Liver (tissue), 7 donors: ENCODE measurements at regions not wholly inside any gene's neighbourhood (a gene's known extent, or its start where the extent isn't known, plus 50 kb on each side); places are given as distances from the start of the nearest gene placed in this dataset.

Source experiments
- DNase-seq: peaks from one replicate; pipeline ENCODE4 v3.0.0-alpha.2; 2017; ENCODE audit warnings: low spot score
- H3K27ac ChIP-seq, 2 donors: one replicate each; pipeline ENCODE4 v1.7.0; 2013; ENCODE audit warnings: inconsistent platforms in 2 of 2, low read length in 2 of 2, control low read depth in 1 of 2, low read depth in 1 of 2, mild to moderate bottlenecking in 1 of 2
- H3K27me3 ChIP-seq, 4 donors: one replicate each; pipeline versions ENCODE4 v1.6.1 to v1.7.0; 2013; ENCODE audit warnings: low read length in 3 of 4, inconsistent platforms in 1 of 4, mild to moderate bottlenecking in 1 of 4, moderate library complexity in 1 of 4; ENCODE audit not compliant: control insufficient read depth in 4 of 4, insufficient read depth in 4 of 4
- H3K36me3 ChIP-seq, 4 donors: one replicate each; pipeline versions ENCODE4 v1.6.1 to v1.7.0; 2013; ENCODE audit warnings: low read length in 3 of 4, mild to moderate bottlenecking in 3 of 4, low read depth in 1 of 4, moderate library complexity in 1 of 4; ENCODE audit not compliant: control insufficient read depth in 4 of 4, insufficient read depth in 3 of 4
- H3K4me1 ChIP-seq, 4 donors: one replicate each; pipeline versions ENCODE4 v1.6.1 to v1.7.0; 2013; ENCODE audit warnings: low read length in 3 of 4, mild to moderate bottlenecking in 3 of 4, moderate library complexity in 1 of 4; ENCODE audit not compliant: control insufficient read depth in 4 of 4, insufficient read depth in 4 of 4
- H3K4me3 ChIP-seq, 3 donors: one replicate each; pipeline versions ENCODE4 v1.6.1 to v1.7.0; 2013; ENCODE audit warnings: low read length in 3 of 3, control low read depth in 1 of 3, low read depth in 1 of 3, mild to moderate bottlenecking in 1 of 3
- H3K9ac ChIP-seq, 2 donors: one replicate each; pipeline ENCODE4 v1.7.0; 2013; ENCODE audit warnings: low read length in 2 of 2, mild to moderate bottlenecking in 2 of 2, moderate library complexity in 2 of 2, control low read depth in 1 of 2, low read depth in 1 of 2
- H3K9me3 ChIP-seq, 4 donors: one replicate each; pipeline versions ENCODE4 v1.6.1 to v1.7.0; 2013; ENCODE audit warnings: low read length in 3 of 4; ENCODE audit not compliant: control insufficient read depth in 4 of 4
- EGR1 ChIP-seq, 2 donors: IDR thresholded peaks; 2 replicates each; pipeline ENCODE4 v1.6.1; 2016 to 2018; ENCODE audit warnings: antibody characterized with exemption in 2 of 2, low read depth in 2 of 2
- FOXA1 ChIP-seq: IDR thresholded peaks from 2 replicates; pipeline ENCODE4 v1.6.1; 2016; ENCODE audit warnings: antibody characterized with exemption
- FOXA2 ChIP-seq: IDR thresholded peaks from 2 replicates; pipeline ENCODE4 v1.6.1; 2016; ENCODE audit warnings: antibody characterized with exemption
- GABPA ChIP-seq, 2 donors: IDR thresholded peaks in 1 of 2; conservative IDR thresholded peaks in 1 of 2; 2 replicates each; pipeline ENCODE4 v1.6.1; 2016; ENCODE audit warnings: antibody characterized with exemption in 2 of 2, mild to moderate bottlenecking in 1 of 2, moderate library complexity in 1 of 2
- HNF4A ChIP-seq, 2 donors: conservative IDR thresholded peaks; 2 replicates each; pipeline ENCODE4 v1.6.1; 2016; ENCODE audit warnings: antibody characterized with exemption in 2 of 2, mild to moderate bottlenecking in 2 of 2
- HNF4G ChIP-seq: IDR thresholded peaks from 2 replicates; pipeline ENCODE4 v1.6.1; 2016; ENCODE audit warnings: antibody characterized with exemption
- JUND ChIP-seq, 2 donors: IDR thresholded peaks; 2 replicates each; pipeline ENCODE4 v1.6.1; 2016; ENCODE audit warnings: antibody characterized with exemption in 2 of 2
- NR2F2 ChIP-seq: IDR thresholded peaks from 2 replicates; pipeline ENCODE4 v1.6.1; 2016; ENCODE audit warnings: antibody characterized with exemption
- RAD21 ChIP-seq, 2 donors: IDR thresholded peaks; 2 replicates each; pipeline ENCODE4 v1.6.1; 2016; ENCODE audit warnings: antibody characterized with exemption in 2 of 2, mild to moderate bottlenecking in 2 of 2
- RXRA ChIP-seq, 2 donors: IDR thresholded peaks; 2 replicates each; pipeline ENCODE4 v1.6.1; 2017 to 2018; ENCODE audit warnings: antibody characterized with exemption in 2 of 2, mild to moderate bottlenecking in 1 of 2
- SP1 ChIP-seq: IDR thresholded peaks from 2 replicates; pipeline ENCODE4 v1.6.1; 2018; ENCODE audit warnings: antibody characterized with exemption, mild to moderate bottlenecking
- TAF1 ChIP-seq: conservative IDR thresholded peaks from 2 replicates; pipeline ENCODE4 v1.6.1; 2016; ENCODE audit warnings: antibody characterized with exemption, mild to moderate bottlenecking
- YY1 ChIP-seq: IDR thresholded peaks from 2 replicates; pipeline ENCODE4 v1.6.1; 2016; ENCODE audit warnings: antibody characterized with exemption, mild to moderate bottlenecking
- WGBS: extraction: QIAGEN DNeasy Blood & Tissue Kit; methylation state at CpG from one replicate; pipeline ENCODE4 v1.1.7; 2013; 5-methylcytosine and 5-hydroxymethylcytosine counted together
- TF ChIP-seq, protein P1 (sequence below): IDR thresholded peaks from 2 replicates; pipeline ENCODE4 v1.6.1; 2016; ENCODE audit warnings: antibody characterized with exemption
- TF ChIP-seq, protein P2 (sequence below): IDR thresholded peaks from 2 replicates; pipeline ENCODE4 v1.6.1; 2016; ENCODE audit warnings: antibody characterized with exemption
- TF ChIP-seq, protein P3 (sequence below): IDR thresholded peaks from 2 replicates; pipeline ENCODE4 v1.6.1; 2016; ENCODE audit warnings: antibody characterized with exemption
- TF ChIP-seq, protein P4 (sequence below): IDR thresholded peaks from 2 replicates; pipeline ENCODE4 v1.6.1; 2016; ENCODE audit warnings: antibody characterized with exemption, mild to moderate bottlenecking
- donor health status: healthy.
- donor health status: healthy.
- donor health status: healthy.
- donor health status: healthy.

DNA sequence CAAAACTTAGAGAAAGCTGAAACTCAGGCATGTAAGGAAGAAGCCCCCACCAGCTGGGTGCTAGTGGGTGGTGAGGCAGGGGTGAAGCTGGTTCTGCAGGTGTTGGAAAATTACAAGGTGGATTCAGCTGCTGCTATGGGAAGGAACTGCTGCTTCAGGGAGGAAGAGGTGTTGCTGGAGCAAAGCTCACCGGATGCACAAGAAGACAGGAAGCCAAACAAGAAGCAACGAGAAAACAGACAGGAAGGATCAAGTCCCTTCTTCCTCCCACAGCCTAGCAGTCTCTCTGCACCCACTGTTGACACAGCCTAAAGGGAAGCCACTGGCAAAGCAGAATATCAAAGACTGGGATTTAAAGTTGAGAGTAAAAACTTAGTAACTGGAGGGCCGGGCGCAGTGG lies 100.2 kb upstream of the JADE1 start:
- no peaks in the 10 kb centered on the region for H3K9me3 ChIP-seq
- H3K27ac ChIP-seq = no peak overlapping the region
- H3K4me3 ChIP-seq = no peak overlapping the region
- TF ChIP-seq YY1 (no peak), NR2F2 (no peak), HNF4G (no peak), FOXA1 (no peak), EGR1 (IDR thresholded peaks at IDR 0.05; ENCODE audit: low read depth in 2 of 2) (no peak)
- TF ChIP-seq, protein P1, sequence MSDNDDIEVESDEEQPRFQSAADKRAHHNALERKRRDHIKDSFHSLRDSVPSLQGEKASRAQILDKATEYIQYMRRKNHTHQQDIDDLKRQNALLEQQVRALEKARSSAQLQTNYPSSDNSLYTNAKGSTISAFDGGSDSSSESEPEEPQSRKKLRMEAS = no peak
- TF ChIP-seq, protein P2, sequence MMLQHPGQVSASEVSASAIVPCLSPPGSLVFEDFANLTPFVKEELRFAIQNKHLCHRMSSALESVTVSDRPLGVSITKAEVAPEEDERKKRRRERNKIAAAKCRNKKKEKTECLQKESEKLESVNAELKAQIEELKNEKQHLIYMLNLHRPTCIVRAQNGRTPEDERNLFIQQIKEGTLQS = no peak
- TF ChIP-seq, protein P3, sequence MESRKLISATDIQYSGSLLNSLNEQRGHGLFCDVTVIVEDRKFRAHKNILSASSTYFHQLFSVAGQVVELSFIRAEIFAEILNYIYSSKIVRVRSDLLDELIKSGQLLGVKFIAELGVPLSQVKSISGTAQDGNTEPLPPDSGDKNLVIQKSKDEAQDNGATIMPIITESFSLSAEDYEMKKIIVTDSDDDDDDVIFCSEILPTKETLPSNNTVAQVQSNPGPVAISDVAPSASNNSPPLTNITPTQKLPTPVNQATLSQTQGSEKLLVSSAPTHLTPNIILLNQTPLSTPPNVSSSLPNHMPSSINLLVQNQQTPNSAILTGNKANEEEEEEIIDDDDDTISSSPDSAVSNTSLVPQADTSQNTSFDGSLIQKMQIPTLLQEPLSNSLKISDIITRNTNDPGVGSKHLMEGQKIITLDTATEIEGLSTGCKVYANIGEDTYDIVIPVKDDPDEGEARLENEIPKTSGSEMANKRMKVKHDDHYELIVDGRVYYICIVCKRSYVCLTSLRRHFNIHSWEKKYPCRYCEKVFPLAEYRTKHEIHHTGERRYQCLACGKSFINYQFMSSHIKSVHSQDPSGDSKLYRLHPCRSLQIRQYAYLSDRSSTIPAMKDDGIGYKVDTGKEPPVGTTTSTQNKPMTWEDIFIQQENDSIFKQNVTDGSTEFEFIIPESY = no peak
- no peaks in the 10 kb centered on the region for H3K4me1 ChIP-seq
- no peak for DNase-seq
- no peaks in the 10 kb centered on the region for H3K27me3 ChIP-seq
- H3K36me3 ChIP-seq = no peaks in the 10 kb centered on the region
- WGBS = 53% methylated on average over 4 of the region's 4 CpGs
- H3K9ac ChIP-seq = no peak overlapping the region

DNA sequence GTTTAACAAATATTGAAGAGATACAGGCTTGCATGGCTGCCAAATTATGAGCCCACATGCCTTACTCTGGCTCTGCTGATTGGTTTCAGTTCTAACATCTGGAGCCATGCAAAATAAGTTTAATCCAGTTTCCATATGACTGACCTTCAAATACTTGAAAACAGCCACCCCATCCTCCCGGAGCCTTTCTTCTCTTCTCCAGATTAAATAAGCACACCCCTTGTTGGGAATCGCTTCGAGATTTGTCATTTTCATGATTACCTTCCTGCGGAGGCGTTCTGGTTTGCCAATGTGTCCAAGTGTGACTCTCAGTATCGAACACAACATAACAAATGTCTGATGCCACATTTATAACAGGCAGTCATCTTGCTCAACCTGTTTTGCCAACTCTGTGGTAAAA lies 101.6 kb upstream of the JADE1 start:
- H3K9me3 ChIP-seq = no peaks in the 10 kb centered on the region
- no peaks in the 10 kb centered on the region for H3K36me3 ChIP-seq
- H3K4me3 ChIP-seq = no peak overlapping the region
- no peaks in the 10 kb centered on the region for H3K4me1 ChIP-seq
- no peak overlapping the region for H3K27ac ChIP-seq
- no peak for TF ChIP-seq RXRA (IDR thresholded peaks at IDR 0.05)
- H3K27me3 ChIP-seq = no peaks in the 10 kb centered on the region
- 75% methylated on average over 6 of the region's 6 CpGs for WGBS
- DNase-seq = no peak
- H3K9ac ChIP-seq = no peak overlapping the region

DNA sequence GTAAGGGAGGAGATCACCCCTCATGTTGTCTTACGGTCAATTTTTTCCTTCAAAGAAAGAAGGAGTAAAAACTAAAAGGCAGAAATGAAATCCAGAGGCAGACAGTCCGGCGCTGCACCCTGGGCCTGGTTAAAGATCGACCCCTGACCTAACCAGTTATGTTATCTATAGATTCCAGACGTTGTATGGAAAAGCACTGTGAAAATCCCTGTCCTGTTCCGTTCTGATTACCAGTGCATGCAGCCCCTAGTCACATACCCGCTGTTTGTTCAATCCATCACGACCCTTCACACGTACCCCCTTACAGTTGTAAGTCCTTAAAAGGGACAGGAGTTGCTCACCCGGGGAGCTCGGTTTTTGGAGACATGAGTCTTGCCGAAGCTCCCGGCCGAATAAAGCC lies 105.6 kb upstream of the JADE1 start:
- no peak overlapping the region for H3K27ac ChIP-seq
- no peaks in the 10 kb centered on the region for H3K9me3 ChIP-seq
- H3K4me1 ChIP-seq = no peaks in the 10 kb centered on the region
- no peak for TF ChIP-seq FOXA2
- no peak for TF ChIP-seq SP1
- TF ChIP-seq TAF1 = no peak
- no peak for TF ChIP-seq RXRA (IDR thresholded peaks at IDR 0.05)
- no peak for TF ChIP-seq GABPA (IDR thresholded peaks at IDR 0.05 in 1 of 2, conservative IDR thresholded peaks at IDR 0.05 in 1 of 2)
- no peak for TF ChIP-seq JUND (IDR thresholded peaks at IDR 0.05)
- TF ChIP-seq, protein P4, sequence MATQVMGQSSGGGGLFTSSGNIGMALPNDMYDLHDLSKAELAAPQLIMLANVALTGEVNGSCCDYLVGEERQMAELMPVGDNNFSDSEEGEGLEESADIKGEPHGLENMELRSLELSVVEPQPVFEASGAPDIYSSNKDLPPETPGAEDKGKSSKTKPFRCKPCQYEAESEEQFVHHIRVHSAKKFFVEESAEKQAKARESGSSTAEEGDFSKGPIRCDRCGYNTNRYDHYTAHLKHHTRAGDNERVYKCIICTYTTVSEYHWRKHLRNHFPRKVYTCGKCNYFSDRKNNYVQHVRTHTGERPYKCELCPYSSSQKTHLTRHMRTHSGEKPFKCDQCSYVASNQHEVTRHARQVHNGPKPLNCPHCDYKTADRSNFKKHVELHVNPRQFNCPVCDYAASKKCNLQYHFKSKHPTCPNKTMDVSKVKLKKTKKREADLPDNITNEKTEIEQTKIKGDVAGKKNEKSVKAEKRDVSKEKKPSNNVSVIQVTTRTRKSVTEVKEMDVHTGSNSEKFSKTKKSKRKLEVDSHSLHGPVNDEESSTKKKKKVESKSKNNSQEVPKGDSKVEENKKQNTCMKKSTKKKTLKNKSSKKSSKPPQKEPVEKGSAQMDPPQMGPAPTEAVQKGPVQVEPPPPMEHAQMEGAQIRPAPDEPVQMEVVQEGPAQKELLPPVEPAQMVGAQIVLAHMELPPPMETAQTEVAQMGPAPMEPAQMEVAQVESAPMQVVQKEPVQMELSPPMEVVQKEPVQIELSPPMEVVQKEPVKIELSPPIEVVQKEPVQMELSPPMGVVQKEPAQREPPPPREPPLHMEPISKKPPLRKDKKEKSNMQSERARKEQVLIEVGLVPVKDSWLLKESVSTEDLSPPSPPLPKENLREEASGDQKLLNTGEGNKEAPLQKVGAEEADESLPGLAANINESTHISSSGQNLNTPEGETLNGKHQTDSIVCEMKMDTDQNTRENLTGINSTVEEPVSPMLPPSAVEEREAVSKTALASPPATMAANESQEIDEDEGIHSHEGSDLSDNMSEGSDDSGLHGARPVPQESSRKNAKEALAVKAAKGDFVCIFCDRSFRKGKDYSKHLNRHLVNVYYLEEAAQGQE = no peak
- no peak for TF ChIP-seq FOXA1
- no peak for TF ChIP-seq HNF4A (conservative IDR thresholded peaks at IDR 0.05)
- TF ChIP-seq RAD21 (IDR thresholded peaks at IDR 0.05) = no peak
- no peak for TF ChIP-seq HNF4G
- TF ChIP-seq EGR1 (IDR thresholded peaks at IDR 0.05; ENCODE audit: low read depth in 2 of 2) = no peak
- TF ChIP-seq, protein P2 = no peak
- TF ChIP-seq, protein P3 = no peak
- no peak overlapping the region for H3K9ac ChIP-seq
- DNase-seq = no peak
- H3K27me3 ChIP-seq = no peaks in the 10 kb centered on the region
- no peak overlapping the region for H3K4me3 ChIP-seq
- H3K36me3 ChIP-seq = no peaks in the 10 kb centered on the region
- WGBS = 94% methylated on average over 14 of the region's 14 CpGs
